CD14-positive monocyte (primary cell): ENCODE measurements at regions not wholly inside any gene's neighbourhood (a gene's known extent, or its start where the extent isn't known, plus 50 kb on each side); places are given as distances from the start of the nearest gene placed in this dataset.
A peak's percentile ranks its signal among the peaks of the same experiment; 100 is the strongest.
"Not testable (repeated sequence)": the region's sequence is repeated elsewhere in the genome, so short reads cannot be mapped to it uniquely, and the experiment has no call there.

Source experiments
- DNase-seq, 3 donors: peaks; one replicate each; pipeline ENCODE4 v3.0.0-alpha.2; 2011 to 2022
- H2AFZ ChIP-seq: 2 replicates; pipeline ENCODE4 v1.6.0; 2012; ENCODE audit warnings: mild to moderate bottlenecking, low read depth, low read length, inconsistent platforms; ENCODE audit not compliant: insufficient read depth, poor library complexity, severe bottlenecking
- H3K27ac ChIP-seq, 2 donors: 1 replicate in 1 of 2; 2 replicates in 1 of 2; pipeline ENCODE4 v1.5.1; 2012 to 2013; ENCODE audit warnings: low read length in 2 of 2, control low read depth in 1 of 2, inconsistent platforms in 1 of 2, low read depth in 1 of 2, mild to moderate bottlenecking in 1 of 2
- H3K27me3 ChIP-seq, 2 donors: one replicate each; pipeline versions ENCODE4 v1.6.0 to v1.6.1; 2011 to 2013; ENCODE audit warnings: low read length in 2 of 2; ENCODE audit not compliant: control insufficient read depth in 2 of 2, insufficient read depth in 2 of 2
- H3K36me3 ChIP-seq, 2 donors: replicated peaks in 1 of 2; 1 replicate in 1 of 2; 2 replicates in 1 of 2; pipeline versions ENCODE4 v1.5.1 to v1.6.1; 2012 to 2013; ENCODE audit warnings: low read length in 2 of 2, control low read depth in 1 of 2, inconsistent platforms in 1 of 2, mild to moderate bottlenecking in 1 of 2; ENCODE audit not compliant: insufficient read depth in 2 of 2, control insufficient read depth in 1 of 2
- H3K4me1 ChIP-seq, 2 donors: 1 replicate in 1 of 2; 2 replicates in 1 of 2; pipeline versions ENCODE4 v1.5.1 to v1.6.1; 2012 to 2013; ENCODE audit warnings: low read length in 2 of 2, control low read depth in 1 of 2, inconsistent platforms in 1 of 2, mild to moderate bottlenecking in 1 of 2, moderate library complexity in 1 of 2; ENCODE audit not compliant: insufficient read depth in 2 of 2, control insufficient read depth in 1 of 2
- H3K4me2 ChIP-seq: replicated peaks from 2 replicates; pipeline ENCODE3; 2012; ENCODE audit warnings: low read length, moderate library complexity, mild to moderate bottlenecking; ENCODE audit not compliant: poor library complexity, severe bottlenecking; ENCODE audit errors: extremely low read depth
- H3K4me3 ChIP-seq, 3 experiments: fragments of 200-600 bp in 1 of 3; sonication (generic) in 1 of 3; replicated peaks in 1 of 3; 1 replicate in 2 of 3; 2 replicates in 1 of 3; pipeline ENCODE4 v1.5.1; 2011 to 2013; ENCODE audit warnings: low read length in 3 of 3, mild to moderate bottlenecking in 3 of 3, control low read depth in 2 of 3, low read depth in 2 of 3, inconsistent platforms in 1 of 3, moderate library complexity in 1 of 3
- H3K79me2 ChIP-seq: 2 replicates; pipeline ENCODE4 v1.6.0; 2012; ENCODE audit warnings: mild to moderate bottlenecking, control low read depth, inconsistent platforms, low read length, moderate library complexity; ENCODE audit not compliant: insufficient read depth
- H3K9ac ChIP-seq: 2 replicates; pipeline ENCODE4 v1.6.0; 2017; ENCODE audit warnings: low read length, mild to moderate bottlenecking; ENCODE audit not compliant: insufficient read depth, poor library complexity, severe bottlenecking
- H3K9me3 ChIP-seq, 2 donors: replicated peaks in 1 of 2; 1 replicate in 1 of 2; 2 replicates in 1 of 2; pipeline versions ENCODE4 v1.5.1 to v1.6.1; 2012 to 2013; ENCODE audit warnings: low read length in 2 of 2, control low read depth in 1 of 2; ENCODE audit not compliant: control insufficient read depth in 1 of 2, insufficient read depth in 1 of 2
- H4K20me1 ChIP-seq: 2 replicates; pipeline ENCODE4 v1.6.0; 2012; ENCODE audit warnings: mild to moderate bottlenecking, low read length, control low read depth, moderate library complexity; ENCODE audit not compliant: insufficient read depth
- H3K27ac Mint-ChIP-seq, 7 donors: one replicate each; pipeline ENCODE4 v1.8.0; 2020; ENCODE audit warnings: mild to moderate bottlenecking in 7 of 7, mixed read lengths in 7 of 7, moderate library complexity in 6 of 7, inconsistent platforms in 2 of 7
- H3K27me3 Mint-ChIP-seq, 3 donors: one replicate each; pipeline ENCODE4 v1.8.0; 2021 to 2022; ENCODE audit warnings: low read depth in 3 of 3, mild to moderate bottlenecking in 3 of 3, mixed read lengths in 3 of 3, moderate library complexity in 3 of 3, inconsistent platforms in 1 of 3
- H3K36me3 Mint-ChIP-seq, 2 donors: one replicate each; pipeline ENCODE4 v1.8.0; 2020; ENCODE audit warnings: mixed read lengths in 2 of 2, inconsistent platforms in 1 of 2, mild to moderate bottlenecking in 1 of 2
- H3K4me1 Mint-ChIP-seq: one replicate; pipeline ENCODE4 v1.8.0; 2020; ENCODE audit warnings: mild to moderate bottlenecking, mixed read lengths
- H3K4me3 Mint-ChIP-seq, 2 donors: one replicate each; pipeline ENCODE4 v1.8.0; 2020; ENCODE audit warnings: mild to moderate bottlenecking in 2 of 2, mixed read lengths in 2 of 2, moderate library complexity in 1 of 2
- H3K9me3 Mint-ChIP-seq, 7 donors: one replicate each; pipeline ENCODE4 v1.8.0; 2020 to 2022; ENCODE audit warnings: mixed read lengths in 7 of 7, mild to moderate bottlenecking in 6 of 7, moderate library complexity in 6 of 7, inconsistent platforms in 2 of 7
- WGBS: methylation state at CpG from one replicate; pipeline ENCODE4 v1.1.5; 2013; ENCODE audit warnings: missing lambda C conversion rate; ENCODE audit not compliant: insufficient coverage; 5-methylcytosine and 5-hydroxymethylcytosine counted together
- intact Hi-C, 2 donors: fragments of 100-400 bp; cut with micrococcal nuclease; formaldehyde crosslinking; loops; one replicate each; pipeline versions ENCODE4 v1.15.0 to v1.15.1; 2023
- TF ChIP-seq, protein P1 (sequence below): fragments of 200-600 bp; IDR thresholded peaks from one replicate; pipeline ENCODE4 v1.8.0; 2022; ENCODE audit warnings: antibody characterized with exemption, mild to moderate bottlenecking

DNA sequence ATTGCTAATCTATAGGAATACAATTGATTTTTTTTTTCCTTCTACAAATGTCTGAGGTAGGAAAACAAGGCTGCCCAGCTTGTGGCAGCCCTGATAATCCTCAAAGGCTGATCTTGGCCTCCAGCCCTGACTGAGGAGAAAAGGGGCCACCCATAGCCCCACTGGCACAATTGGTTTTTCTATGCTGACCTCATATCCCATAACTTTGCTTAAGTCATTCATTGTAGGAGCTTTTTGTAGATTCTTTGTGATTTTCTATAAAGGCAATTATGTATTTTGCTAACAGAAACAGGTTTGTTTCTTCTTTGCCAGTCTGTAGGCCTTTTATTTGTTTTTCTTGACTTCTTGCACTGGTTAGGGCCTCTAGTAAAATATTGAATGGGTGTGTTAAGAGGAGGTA lies 80.2 kb upstream of the C15orf39 start:
- no peak overlapping the region for H3K27ac ChIP-seq
- H3K27me3 ChIP-seq, result no peaks in the 10 kb centered on the region
- no peak overlapping the region for H3K27ac Mint-ChIP-seq
- H3K36me3 ChIP-seq, result no peaks in the 10 kb centered on the region
- peaks cover 30 to 35% of the 10 kb centered on the region in 2 donors for H3K4me1 ChIP-seq
- intact Hi-C loops, result no loop called here
- H3K36me3 Mint-ChIP-seq, result no peaks in the 10 kb centered on the region
- peaks cover 0 to 3% (median 1%) of the 10 kb centered on the region in 3 donors for H3K27me3 Mint-ChIP-seq
- no peak overlapping the region for H3K9ac ChIP-seq
- H4K20me1 ChIP-seq, result no peaks in the 10 kb centered on the region
- no peaks in the 10 kb centered on the region for H3K79me2 ChIP-seq
- H3K4me2 ChIP-seq, result no peak overlapping the region
- no peak overlapping the region for H3K4me3 Mint-ChIP-seq
- peaks cover 0 to 3% of the 10 kb centered on the region in 2 donors for H3K9me3 ChIP-seq
- TF ChIP-seq, protein P1, sequence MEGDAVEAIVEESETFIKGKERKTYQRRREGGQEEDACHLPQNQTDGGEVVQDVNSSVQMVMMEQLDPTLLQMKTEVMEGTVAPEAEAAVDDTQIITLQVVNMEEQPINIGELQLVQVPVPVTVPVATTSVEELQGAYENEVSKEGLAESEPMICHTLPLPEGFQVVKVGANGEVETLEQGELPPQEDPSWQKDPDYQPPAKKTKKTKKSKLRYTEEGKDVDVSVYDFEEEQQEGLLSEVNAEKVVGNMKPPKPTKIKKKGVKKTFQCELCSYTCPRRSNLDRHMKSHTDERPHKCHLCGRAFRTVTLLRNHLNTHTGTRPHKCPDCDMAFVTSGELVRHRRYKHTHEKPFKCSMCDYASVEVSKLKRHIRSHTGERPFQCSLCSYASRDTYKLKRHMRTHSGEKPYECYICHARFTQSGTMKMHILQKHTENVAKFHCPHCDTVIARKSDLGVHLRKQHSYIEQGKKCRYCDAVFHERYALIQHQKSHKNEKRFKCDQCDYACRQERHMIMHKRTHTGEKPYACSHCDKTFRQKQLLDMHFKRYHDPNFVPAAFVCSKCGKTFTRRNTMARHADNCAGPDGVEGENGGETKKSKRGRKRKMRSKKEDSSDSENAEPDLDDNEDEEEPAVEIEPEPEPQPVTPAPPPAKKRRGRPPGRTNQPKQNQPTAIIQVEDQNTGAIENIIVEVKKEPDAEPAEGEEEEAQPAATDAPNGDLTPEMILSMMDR, result no peak
- peaks cover 29% of the 10 kb centered on the region for H3K4me1 Mint-ChIP-seq
- H2AFZ ChIP-seq, result no peak overlapping the region
- peaks cover 0 to 5% (median 3%) of the 10 kb centered on the region in 7 donors for H3K9me3 Mint-ChIP-seq
- DNase-seq, result no peak
- H3K4me3 ChIP-seq, result no peak overlapping the region

DNA sequence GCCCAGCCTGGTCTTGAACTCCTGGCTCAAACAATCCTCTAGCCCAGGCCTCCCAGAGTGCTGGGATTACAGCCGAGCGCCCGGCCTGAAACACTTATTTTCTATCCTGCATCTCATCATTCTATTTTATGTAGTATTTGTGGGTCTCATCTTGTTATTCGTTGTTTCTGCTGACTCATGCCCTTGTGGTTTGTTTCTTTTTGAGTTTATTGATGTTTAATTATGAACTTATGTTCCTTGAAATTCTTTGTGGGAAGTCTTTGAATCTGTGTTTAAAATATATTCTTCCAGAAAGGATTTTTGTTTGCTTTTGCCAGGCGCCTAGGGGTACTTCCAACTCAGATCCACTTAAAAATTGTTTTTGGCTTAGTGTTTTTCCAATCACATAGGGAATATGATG lies 78.3 kb upstream of the C15orf39 start:
- Histone ChIP-seq H3K4me2 (no peak overlapping the region), H3K27ac (peak overlapping the region in 1 of 2 donors; percentile 71), H3K79me2 (no peaks in the 10 kb centered on the region), H3K4me1 (peaks cover 49 to 54% of the 10 kb centered on the region in 2 donors), H3K9me3 (no peaks in the 10 kb centered on the region), H3K4me3 (no peak overlapping the region), H4K20me1 (no peaks in the 10 kb centered on the region), H3K9ac (no peak overlapping the region), H2AFZ (no peak overlapping the region), H3K36me3 (no peaks in the 10 kb centered on the region), H3K27me3 (no peaks in the 10 kb centered on the region)
- intact Hi-C loops, result no loop called here
- Mint-ChIP-seq H3K4me3 (no peak overlapping the region), H3K36me3 (peaks cover 0 to 2% of the 10 kb centered on the region in 2 donors), H3K9me3 (peaks cover 0 to 4% (median 0%) of the 10 kb centered on the region in 7 donors), H3K27me3 (peaks cover 0 to 3% (median 1%) of the 10 kb centered on the region in 3 donors), H3K27ac (peak overlapping the region in 5 of 7 donors; percentile 25 to 95 (median 93)), H3K4me1 (peaks cover 48% of the 10 kb centered on the region)
- no CpG with 5 or more reads among the region's 5 CpGs for WGBS
- DNase-seq, result peak in 1 of 3 donors; percentile 20
- TF ChIP-seq, protein P1, result no peak

- H3K36me3 ChIP-seq, H3K4me3 Mint-ChIP-seq, H3K9ac ChIP-seq, H3K36me3 Mint-ChIP-seq, DNase-seq, H3K9me3 ChIP-seq, H2AFZ ChIP-seq, H3K27me3 Mint-ChIP-seq, H4K20me1 ChIP-seq, H3K79me2 ChIP-seq, H3K9me3 Mint-ChIP-seq, H3K27me3 ChIP-seq: not testable (repeated sequence)
- peak overlapping the region; percentile 87 to 98 (median 95) for H3K27ac Mint-ChIP-seq
- WGBS, result 67% methylated on average over 1 of the region's 3 CpGs
- peaks cover 55% of the 10 kb centered on the region for H3K4me1 Mint-ChIP-seq
- Histone ChIP-seq H3K27ac (peak overlapping the region; percentile 71 to 84), H3K4me3 (peak overlapping the region in 1 of 3 experiments; percentile 2), H3K4me1 (peaks cover 58 to 63% of the 10 kb centered on the region in 2 donors), H3K4me2 (peak overlapping the region; percentile 31)
- intact Hi-C loops, result loop anchor here in 1 of 2 donors (2.0 kb wide), 1 partner anchor 15 kb away; no protein-coding TSS in a partner anchor
Observed at GRCh38 chr15:75124278-75124677, 77.4 kb upstream of the C15orf39 start.
